ENCODE measurements at regions not wholly inside any gene's neighbourhood (a gene's known extent, or its start where the extent isn't known, plus 50 kb on each side); places are given as distances from the start of the nearest gene placed in this dataset.

DNA sequence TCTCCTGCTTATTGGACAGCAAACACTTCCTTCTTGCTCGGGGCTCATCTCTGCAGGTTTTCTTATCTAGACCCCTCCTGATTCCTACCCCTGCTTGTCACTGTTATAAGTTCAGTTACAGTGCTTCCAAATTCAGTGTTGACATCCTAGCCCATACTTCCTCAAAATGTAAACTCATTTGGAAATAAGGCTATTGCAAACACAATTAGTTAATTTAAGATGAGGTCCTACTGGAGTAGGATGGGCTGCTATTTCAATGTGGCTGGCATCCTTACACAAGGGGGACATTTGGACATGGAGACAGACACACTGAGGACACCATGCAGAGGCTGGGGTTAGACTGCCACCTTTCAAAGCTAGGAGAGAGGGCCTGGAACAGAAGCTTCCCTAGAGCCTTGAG lies 85.2 kb upstream of the NPVF start:
- Histone ChIP-seq H3K4me3 (ENCODE audit: control extremely low read depth in 1 of 5, extremely low read depth in 1 of 5, insufficient read depth in 1 of 5, low read depth in 2 of 5, low read length in 4 of 5) (no peak overlapping the region), H3K9ac (ENCODE audit: low read length) (no peak overlapping the region), H3K79me2 (ENCODE audit: control insufficient read depth, insufficient read depth, low read length) (no peaks in the 10 kb centered on the region), H3K4me1 (ENCODE audit: control insufficient read depth in 2 of 2, insufficient read depth in 2 of 2, low read length in 2 of 2) (no peaks in the 10 kb centered on the region), H3K4me2 (replicated peaks; ENCODE audit: low read depth, low read length, poor library complexity, severe bottlenecking) (no peak overlapping the region), H3K27ac (ENCODE audit: low read length in 2 of 2) (no peak overlapping the region), H4K20me1 (ENCODE audit: control insufficient read depth, insufficient read depth, low read length, poor library complexity, severe bottlenecking) (no peaks in the 10 kb centered on the region), H3K9me3 (ENCODE audit: control extremely low read depth in 1 of 3, control insufficient read depth in 2 of 3, insufficient read depth in 1 of 3, low read length in 2 of 3) (no peaks in the 10 kb centered on the region), H3K27me3 (replicated peaks in 1 of 4; ENCODE audit: control extremely low read depth in 1 of 4, control insufficient read depth in 3 of 4, insufficient read depth in 4 of 4, low read length in 3 of 4) (peaks cover 0 to 4% (median 0%) of the 10 kb centered on the region in 4 experiments), H3K36me3 (replicated peaks in 1 of 2; ENCODE audit: control extremely low read depth in 1 of 2, control insufficient read depth in 1 of 2, extremely low read depth in 1 of 2, insufficient read depth in 2 of 2, low read length in 1 of 2) (no peaks in the 10 kb centered on the region), H2AFZ (ENCODE audit: insufficient read depth, low read depth, low read length, poor library complexity, severe bottlenecking) (no peak overlapping the region)
- ATAC-seq (ENCODE audit: low read depth) (no peak), DNase-seq (no peak)
- intact Hi-C loops (cut with micrococcal nuclease) = no loop called here
- H3K4me1 Mint-ChIP-seq = no peaks in the 10 kb centered on the region
- H3K27me3 Mint-ChIP-seq = peaks cover 15% of the 10 kb centered on the region
- no peak for TF ChIP-seq EZH2 (IDR thresholded peaks at IDR 0.05; ENCODE audit: borderline replicate concordance, insufficient read depth, low read depth, low read length, poor library complexity, severe bottlenecking)
- TF ChIP-seq CTCF (IDR thresholded peaks at IDR 0.05) = no peak
- H3K27ac Mint-ChIP-seq = no peak overlapping the region
- CTCF ChIA-PET = no interaction called here
- POLR2A ChIA-PET = no interaction called here
- H3K4me3 Mint-ChIP-seq = no peak overlapping the region
- H3K9me3 Mint-ChIP-seq (ENCODE audit: insufficient read depth) = no peaks in the 10 kb centered on the region
- WGBS (ENCODE audit: insufficient coverage) = 55% methylated on average over 1 of the region's 1 CpG

- no peak overlapping the region for H3K4me3 ChIP-seq (ENCODE audit: control extremely low read depth in 1 of 5, extremely low read depth in 1 of 5, insufficient read depth in 1 of 5, low read depth in 2 of 5, low read length in 4 of 5)
- H4K20me1 ChIP-seq (ENCODE audit: control insufficient read depth, insufficient read depth, low read length, poor library complexity, severe bottlenecking) = no peaks in the 10 kb centered on the region
- intact Hi-C loops (cut with micrococcal nuclease) = no loop called here
- TF ChIP-seq CTCF (IDR thresholded peaks at IDR 0.05) (no peak), EZH2 (IDR thresholded peaks at IDR 0.05; ENCODE audit: borderline replicate concordance, insufficient read depth, low read depth, low read length, poor library complexity, severe bottlenecking) (no peak)
- Mint-ChIP-seq H3K27me3 (peaks cover 15% of the 10 kb centered on the region), H3K27ac (no peak overlapping the region), H3K4me3 (no peak overlapping the region), H3K4me1 (no peaks in the 10 kb centered on the region), H3K9me3 (ENCODE audit: insufficient read depth) (no peaks in the 10 kb centered on the region)
- ChIA-PET POLR2A (no interaction called here), CTCF (no interaction called here)
- no peaks in the 10 kb centered on the region for H3K36me3 ChIP-seq (replicated peaks in 1 of 2; ENCODE audit: control extremely low read depth in 1 of 2, control insufficient read depth in 1 of 2, extremely low read depth in 1 of 2, insufficient read depth in 2 of 2, low read length in 1 of 2)
- ATAC-seq (ENCODE audit: low read depth) = no peak
- no peak overlapping the region for H3K27ac ChIP-seq (ENCODE audit: low read length in 2 of 2)
- H3K4me2 ChIP-seq (replicated peaks; ENCODE audit: low read depth, low read length, poor library complexity, severe bottlenecking) = no peak overlapping the region
- no peaks in the 10 kb centered on the region for H3K79me2 ChIP-seq (ENCODE audit: control insufficient read depth, insufficient read depth, low read length)
- H3K27me3 ChIP-seq (replicated peaks in 1 of 4; ENCODE audit: control extremely low read depth in 1 of 4, control insufficient read depth in 3 of 4, insufficient read depth in 4 of 4, low read length in 3 of 4) = peaks cover 0 to 4% (median 0%) of the 10 kb centered on the region in 4 experiments
- no peaks in the 10 kb centered on the region for H3K4me1 ChIP-seq (ENCODE audit: control insufficient read depth in 2 of 2, insufficient read depth in 2 of 2, low read length in 2 of 2)
- no peak overlapping the region for H3K9ac ChIP-seq (ENCODE audit: low read length)
- DNase-seq = no peak
- no peaks in the 10 kb centered on the region for H3K9me3 ChIP-seq (ENCODE audit: control extremely low read depth in 1 of 3, control insufficient read depth in 2 of 3, insufficient read depth in 1 of 3, low read length in 2 of 3)
- H2AFZ ChIP-seq (ENCODE audit: insufficient read depth, low read depth, low read length, poor library complexity, severe bottlenecking) = no peak overlapping the region
- WGBS (ENCODE audit: insufficient coverage) = 82% methylated on average over 5 of the region's 5 CpGs
Observed at GRCh38 chr7:25314094-25314730, 85.9 kb upstream of the NPVF start.
